Endodermal cell (in vitro differentiated cells): ENCODE measurements at regions not wholly inside any gene's neighbourhood (a gene's known extent, or its start where the extent isn't known, plus 50 kb on each side); places are given as distances from the start of the nearest gene placed in this dataset.

Experiments
- DNase-seq: peaks from one replicate; pipeline ENCODE4 v3.0.0-alpha.2; 2017
- H3K27ac ChIP-seq: 2 replicates; pipeline ENCODE4 v1.5.1; 2013; ENCODE audit warnings: mild to moderate bottlenecking, low read depth, low read length, moderate library complexity
- H3K27me3 ChIP-seq: 2 replicates; pipeline ENCODE4 v1.6.1; 2013; ENCODE audit warnings: mild to moderate bottlenecking, low read length, moderate library complexity; ENCODE audit not compliant: insufficient read depth, control insufficient read depth, poor library complexity, severe bottlenecking
- H3K36me3 ChIP-seq: 2 replicates; pipeline ENCODE4 v1.7.0; 2013; ENCODE audit warnings: mild to moderate bottlenecking, low read length, moderate library complexity; ENCODE audit not compliant: control insufficient read depth, insufficient read depth
- H3K4me1 ChIP-seq: one replicate; pipeline ENCODE4 v1.7.0; 2013; ENCODE audit warnings: low read length; ENCODE audit not compliant: control insufficient read depth, insufficient read depth
- H3K4me3 ChIP-seq: 2 replicates; pipeline ENCODE4 v1.5.1; 2013; ENCODE audit warnings: mild to moderate bottlenecking, low read length, moderate library complexity
- H3K9ac ChIP-seq: 2 replicates; pipeline ENCODE4 v1.6.1; 2013; ENCODE audit warnings: mild to moderate bottlenecking, low read length, moderate library complexity; ENCODE audit not compliant: poor library complexity, severe bottlenecking; ENCODE audit errors: extremely low read depth
- H3K9me3 ChIP-seq: 2 replicates; pipeline ENCODE4 v1.6.1; 2013; ENCODE audit warnings: mild to moderate bottlenecking, low read length, moderate library complexity; ENCODE audit not compliant: control insufficient read depth
- H3K27ac Mint-ChIP-seq: 2 replicates; pipeline ENCODE4 v1.8.0; 2020; ENCODE audit warnings: mixed read lengths
- H3K27me3 Mint-ChIP-seq: 2 replicates; pipeline ENCODE4 v1.8.0; 2021; ENCODE audit warnings: mild to moderate bottlenecking, mixed read lengths; ENCODE audit not compliant: insufficient read depth
- H3K36me3 Mint-ChIP-seq: 2 replicates; pipeline ENCODE4 v1.8.0; 2020; ENCODE audit warnings: low read depth, mixed read lengths
- H3K4me1 Mint-ChIP-seq: 2 replicates; pipeline ENCODE4 v1.8.0; 2020; ENCODE audit warnings: mixed read lengths
- H3K4me3 Mint-ChIP-seq: 2 replicates; pipeline ENCODE4 v1.8.0; 2020; ENCODE audit warnings: mild to moderate bottlenecking, moderate library complexity, mixed read lengths
- H3K9me3 Mint-ChIP-seq: 2 replicates; pipeline ENCODE4 v1.8.0; 2020; ENCODE audit warnings: mild to moderate bottlenecking, mixed read lengths
- WGBS, 2 experiments: methylation state at CpG; one replicate each; pipeline versions ENCODE4 v1.1.5 to v1.1.7; 2013; ENCODE audit warnings: missing lambda C conversion rate in 2 of 2, mixed read lengths in 1 of 2; ENCODE audit not compliant: insufficient coverage in 1 of 2, insufficient read length in 1 of 2; 5-methylcytosine and 5-hydroxymethylcytosine counted together
- TF ChIP-seq, protein P1 (sequence below): fragments of 200-600 bp; sonication (generic); conservative IDR thresholded peaks from 2 replicates; pipeline ENCODE4 v1.5.0; 2021; ENCODE audit warnings: antibody characterized with exemption, mild to moderate bottlenecking

DNA sequence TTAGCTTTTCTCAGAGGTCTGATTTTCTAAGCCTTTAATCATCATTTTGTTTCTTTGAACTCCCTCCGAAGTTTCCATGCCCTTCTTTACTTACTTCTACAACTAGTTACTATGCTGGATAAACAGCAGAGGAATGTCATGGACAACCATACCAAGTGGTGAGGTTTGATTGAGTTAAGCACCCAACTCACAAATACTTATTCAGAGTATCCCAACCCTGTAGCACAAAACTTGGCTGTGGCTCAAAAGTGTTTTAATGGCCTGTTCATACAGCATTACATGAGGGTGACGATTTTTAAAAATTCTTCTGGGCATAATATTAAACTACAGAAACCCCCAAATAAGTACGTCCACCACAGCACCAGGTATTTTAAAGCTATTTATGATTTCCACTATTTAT lies 946.8 kb upstream of the SOX9 start:
- H3K27me3 ChIP-seq = no peaks in the 10 kb centered on the region
- 89% methylated on average over 2 of the region's 3 CpGs; no CpG with 5 or more reads in 1 of the 2 experiments for WGBS, 2 experiments

DNA sequence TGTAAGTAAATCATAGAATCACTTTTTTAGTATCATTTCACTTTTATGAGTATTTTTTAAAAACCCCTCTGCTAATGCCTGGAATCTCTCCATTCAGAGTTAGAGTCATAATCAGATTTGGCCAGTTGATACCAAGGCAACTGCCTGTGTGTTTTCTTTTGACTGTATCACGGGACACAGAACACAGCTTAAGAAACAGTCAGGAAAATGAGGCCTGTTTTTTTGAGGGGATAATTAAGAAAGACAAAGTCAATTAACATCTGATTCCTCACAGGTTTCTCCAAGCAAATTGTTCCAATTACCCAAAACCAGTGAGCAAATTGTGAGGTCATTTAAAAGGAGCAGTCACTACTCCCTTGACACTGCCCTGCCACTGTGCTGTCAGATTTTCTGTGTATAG lies 944.5 kb upstream of the SOX9 start:
- H3K27ac ChIP-seq = no peak overlapping the region
- H3K9me3 ChIP-seq = no peaks in the 10 kb centered on the region

More for the DNA sequence above, 946.8 kb upstream of the SOX9 start:
- H3K27me3 Mint-ChIP-seq = no peaks in the 10 kb centered on the region
- no peak overlapping the region for H3K4me3 Mint-ChIP-seq
- no peak overlapping the region for H3K9ac ChIP-seq
- H3K36me3 Mint-ChIP-seq = no peaks in the 10 kb centered on the region
- H3K9me3 Mint-ChIP-seq = no peaks in the 10 kb centered on the region
- no peaks in the 10 kb centered on the region for H3K36me3 ChIP-seq
- no peak overlapping the region for H3K27ac ChIP-seq
- H3K27ac Mint-ChIP-seq = no peak overlapping the region
- TF ChIP-seq, protein P1, sequence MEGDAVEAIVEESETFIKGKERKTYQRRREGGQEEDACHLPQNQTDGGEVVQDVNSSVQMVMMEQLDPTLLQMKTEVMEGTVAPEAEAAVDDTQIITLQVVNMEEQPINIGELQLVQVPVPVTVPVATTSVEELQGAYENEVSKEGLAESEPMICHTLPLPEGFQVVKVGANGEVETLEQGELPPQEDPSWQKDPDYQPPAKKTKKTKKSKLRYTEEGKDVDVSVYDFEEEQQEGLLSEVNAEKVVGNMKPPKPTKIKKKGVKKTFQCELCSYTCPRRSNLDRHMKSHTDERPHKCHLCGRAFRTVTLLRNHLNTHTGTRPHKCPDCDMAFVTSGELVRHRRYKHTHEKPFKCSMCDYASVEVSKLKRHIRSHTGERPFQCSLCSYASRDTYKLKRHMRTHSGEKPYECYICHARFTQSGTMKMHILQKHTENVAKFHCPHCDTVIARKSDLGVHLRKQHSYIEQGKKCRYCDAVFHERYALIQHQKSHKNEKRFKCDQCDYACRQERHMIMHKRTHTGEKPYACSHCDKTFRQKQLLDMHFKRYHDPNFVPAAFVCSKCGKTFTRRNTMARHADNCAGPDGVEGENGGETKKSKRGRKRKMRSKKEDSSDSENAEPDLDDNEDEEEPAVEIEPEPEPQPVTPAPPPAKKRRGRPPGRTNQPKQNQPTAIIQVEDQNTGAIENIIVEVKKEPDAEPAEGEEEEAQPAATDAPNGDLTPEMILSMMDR = no peak
- no peaks in the 10 kb centered on the region for H3K4me1 ChIP-seq
- peaks cover 5% of the 10 kb centered on the region for H3K4me1 Mint-ChIP-seq
- H3K9me3 ChIP-seq = no peaks in the 10 kb centered on the region
- H3K4me3 ChIP-seq = no peak overlapping the region
- no peak for DNase-seq

DNA sequence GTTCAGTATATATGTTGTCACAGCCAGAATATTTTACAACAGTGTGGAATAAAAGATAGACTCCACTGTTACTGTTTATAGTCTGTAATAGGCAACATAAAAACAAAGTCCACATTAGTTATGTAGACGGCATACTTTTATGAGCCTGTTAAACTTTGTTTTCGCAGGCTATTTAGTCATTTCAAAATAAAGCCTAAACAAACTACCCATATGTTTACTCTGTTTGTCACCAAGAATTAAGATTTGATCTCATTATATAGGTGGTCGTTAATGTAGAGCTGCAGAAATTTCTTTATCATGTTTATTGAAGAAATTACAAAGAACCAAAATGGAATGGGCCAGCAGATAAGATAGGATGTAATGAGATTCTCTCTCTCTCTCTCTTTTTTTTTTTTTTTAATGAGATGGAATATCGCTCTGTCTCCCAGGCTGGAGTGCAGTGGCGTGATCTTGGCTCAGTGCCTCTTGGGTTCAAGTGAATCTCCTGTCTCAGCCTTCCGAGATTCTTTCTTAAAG lies 943.8 kb upstream of the SOX9 start:
- Histone ChIP-seq H3K27ac (no peak overlapping the region), H3K4me1 (no peaks in the 10 kb centered on the region), H3K9ac (no peak overlapping the region), H3K36me3 (no peaks in the 10 kb centered on the region), H3K27me3 (no peaks in the 10 kb centered on the region), H3K9me3 (no peaks in the 10 kb centered on the region), H3K4me3 (no peak overlapping the region)
- no peak for DNase-seq
- 89 to 100% methylated on average over 3 to 6 of the region's 6 CpGs for WGBS, 2 experiments
- TF ChIP-seq, protein P1 = no peak
- Mint-ChIP-seq H3K4me3 (no peak overlapping the region), H3K36me3 (no peaks in the 10 kb centered on the region), H3K9me3 (no peaks in the 10 kb centered on the region), H3K4me1 (peaks cover 5% of the 10 kb centered on the region), H3K27me3 (no peaks in the 10 kb centered on the region), H3K27ac (no peak overlapping the region)

More for the DNA sequence above, 944.5 kb upstream of the SOX9 start:
- H3K4me3 ChIP-seq = no peak overlapping the region
- no peak overlapping the region for H3K4me3 Mint-ChIP-seq
- H3K27me3 Mint-ChIP-seq = no peaks in the 10 kb centered on the region
- no peaks in the 10 kb centered on the region for H3K9me3 Mint-ChIP-seq
- DNase-seq = no peak
- H3K27ac Mint-ChIP-seq = no peak overlapping the region
- no peaks in the 10 kb centered on the region for H3K4me1 ChIP-seq
- no peaks in the 10 kb centered on the region for H3K36me3 ChIP-seq
- H3K9ac ChIP-seq = no peak overlapping the region
- no peaks in the 10 kb centered on the region for H3K27me3 ChIP-seq
- TF ChIP-seq, protein P1 = no peak
- H3K4me1 Mint-ChIP-seq = peaks cover 5% of the 10 kb centered on the region
- WGBS, 2 experiments = 85% methylated on average over 1 of the region's 1 CpG; no CpG with 5 or more reads in 1 of the 2 experiments
- no peaks in the 10 kb centered on the region for H3K36me3 Mint-ChIP-seq
